CMK (cell line): ENCODE measurements at regions not wholly inside any gene's neighbourhood (a gene's known extent, or its start where the extent isn't known, plus 50 kb on each side); places are given as distances from the start of the nearest gene placed in this dataset.

Experiments
- DNase-seq: peaks from one replicate; pipeline ENCODE4 v3.0.0-alpha.2; 2010; ENCODE audit warnings: low read depth

- no peak for DNase-seq
Observed at GRCh38 chr4:144202081-144202480, 61.6 kb upstream of the GYPA start.

- DNase-seq, result no peak
Observed at GRCh38 chr4:144203155-144203554, 62.6 kb upstream of the GYPA start.

- DNase-seq, result no peak
Observed at GRCh38 chr4:144204431-144204830, 63.9 kb upstream of the GYPA start.

- no peak for DNase-seq
Observed at GRCh38 chr4:144206711-144207110, 66.2 kb upstream of the GYPA start.

GRCh38 chr4:144208074-144208473 is 67.6 kb upstream of the GYPA start:
- no peak for DNase-seq

GRCh38 chr4:144209491-144209890 is 69.0 kb upstream of the GYPA start:
- DNase-seq, result no peak

- DNase-seq, result no peak
Observed at GRCh38 chr4:144213371-144213770, 72.9 kb upstream of the GYPA start.

- DNase-seq, result no peak
Observed at GRCh38 chr4:144223149-144223548, 82.6 kb upstream of the GYPA start.

GRCh38 chr4:144223661-144224060 is 83.1 kb upstream of the GYPA start:
- no peak for DNase-seq

GRCh38 chr4:144259285-144259684 is 118.8 kb upstream of the GYPA start:
- DNase-seq, result no peak

GRCh38 chr4:144267084-144267483 is 126.6 kb upstream of the GYPA start:
- no peak for DNase-seq

GRCh38 chr4:144280688-144281087 is 140.2 kb upstream of the GYPA start:
- DNase-seq, result no peak

GRCh38 chr4:144283526-144283925 is 143.0 kb upstream of the GYPA start:
- DNase-seq, result no peak

- no peak for DNase-seq
Observed at GRCh38 chr4:144284026-144284425, 143.5 kb upstream of the GYPA start.

GRCh38 chr4:144288011-144288903 is 147.7 kb upstream of the GYPA start:
- no peak for DNase-seq

- no peak for DNase-seq
Observed at GRCh38 chr4:144289667-144290428, 149.3 kb upstream of the GYPA start.

GRCh38 chr4:144291164-144291563 is 150.6 kb upstream of the GYPA start:
- no peak for DNase-seq

GRCh38 chr4:144294211-144294610 is 153.7 kb upstream of the GYPA start:
- DNase-seq, result no peak

GRCh38 chr4:144295286-144295995 is 154.9 kb upstream of the GYPA start:
- DNase-seq, result no peak

- DNase-seq, result no peak
Observed at GRCh38 chr4:144296941-144297340, 156.4 kb upstream of the GYPA start.

GRCh38 chr4:144298519-144298918 is 158.0 kb upstream of the GYPA start:
- no peak for DNase-seq

- no peak for DNase-seq
Observed at GRCh38 chr4:144300616-144301015, 160.1 kb upstream of the GYPA start.
